ENCODE measurements at regions not wholly inside any gene's neighbourhood (a gene's known extent, or its start where the extent isn't known, plus 50 kb on each side); places are given as distances from the start of the nearest gene placed in this dataset.

GRCh38 chr20:60171738-60172137, 213.5 kb downstream of the CDH26 start:
- TF ChIP-seq EZH2 (optimal IDR thresholded peaks at IDR 0.05; ENCODE audit: low read depth, low read length) (no peak), CTCF (IDR thresholded peaks at IDR 0.05; ENCODE audit: low read length) (no peak), EZH2phosphoT487 (IDR thresholded peaks at IDR 0.05; ENCODE audit: low read length) (no peak)
